HL-60 (cell line): ENCODE measurements at regions not wholly inside any gene's neighbourhood (a gene's known extent, or its start where the extent isn't known, plus 50 kb on each side); places are given as distances from the start of the nearest gene placed in this dataset.

Experiments
- DNase-seq, 2 experiments: peaks; one replicate each; pipeline ENCODE4 v3.0.0-alpha.2; 2010 to 2020; ENCODE audit warnings: low read depth in 1 of 2, low spot score in 1 of 2
- H3K27ac ChIP-seq: fragments of 250-450 bp; sonication (Bioruptor Pico); replicated peaks from 2 replicates; pipeline ENCODE4 v1.5.1; 2020; ENCODE audit warnings: mild to moderate bottlenecking, moderate library complexity
- H3K27me3 ChIP-seq: fragments of 250-450 bp; sonication (Bioruptor Pico); 2 replicates; pipeline ENCODE4 v1.5.1; 2021; ENCODE audit warnings: mild to moderate bottlenecking, moderate library complexity; ENCODE audit not compliant: insufficient read depth, poor library complexity, severe bottlenecking
- H3K4me3 ChIP-seq: replicated peaks from 2 replicates; pipeline ENCODE4 v1.5.1; 2011; ENCODE audit warnings: mild to moderate bottlenecking, control low read depth, low read length; ENCODE audit not compliant: insufficient read depth
- GABPA ChIP-seq: IDR thresholded peaks from 2 replicates; pipeline ENCODE4 v1.6.1; 2012; ENCODE audit warnings: low read depth
- POLR2AphosphoS5 ChIP-seq: IDR thresholded peaks from 2 replicates; pipeline ENCODE4 v1.6.1; 2012; ENCODE audit warnings: low read depth
- SPI1 ChIP-seq: IDR thresholded peaks from 2 replicates; pipeline ENCODE4 v1.6.1; 2012; ENCODE audit warnings: low read depth, mild to moderate bottlenecking, borderline replicate concordance
- TF ChIP-seq, protein P1 (sequence below): IDR thresholded peaks from one replicate; pipeline ENCODE4 v1.5.1; 2011; ENCODE audit warnings: low read length, control low read depth, inconsistent platforms; ENCODE audit not compliant: insufficient read depth
- TF ChIP-seq, protein P2 (sequence below): IDR thresholded peaks from 2 replicates; pipeline ENCODE4 v1.6.1; 2012; ENCODE audit warnings: low read depth; ENCODE audit not compliant: insufficient replicate concordance

DNA sequence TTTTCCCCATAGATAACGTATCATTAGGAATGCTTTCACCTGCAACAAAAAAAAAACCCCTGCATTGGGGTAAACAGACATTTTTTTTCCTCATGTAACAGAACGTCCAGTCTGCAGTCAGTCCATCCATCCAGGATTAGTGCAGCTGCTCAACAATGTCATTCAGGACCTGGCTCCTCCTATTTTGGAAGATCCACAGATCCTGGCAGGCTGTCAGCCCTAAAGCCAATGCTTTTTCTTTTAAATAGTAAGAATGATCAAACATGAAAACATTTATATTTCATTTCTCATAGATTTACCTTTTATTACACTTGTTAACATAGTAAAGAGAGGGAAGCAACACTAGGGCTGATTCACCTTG is 116.5 kb upstream of the CCDC28A start:
- no peak overlapping the region for H3K4me3 ChIP-seq
- TF ChIP-seq SPI1 (no peak), POLR2AphosphoS5 (no peak), GABPA (no peak)
- TF ChIP-seq, protein P1, sequence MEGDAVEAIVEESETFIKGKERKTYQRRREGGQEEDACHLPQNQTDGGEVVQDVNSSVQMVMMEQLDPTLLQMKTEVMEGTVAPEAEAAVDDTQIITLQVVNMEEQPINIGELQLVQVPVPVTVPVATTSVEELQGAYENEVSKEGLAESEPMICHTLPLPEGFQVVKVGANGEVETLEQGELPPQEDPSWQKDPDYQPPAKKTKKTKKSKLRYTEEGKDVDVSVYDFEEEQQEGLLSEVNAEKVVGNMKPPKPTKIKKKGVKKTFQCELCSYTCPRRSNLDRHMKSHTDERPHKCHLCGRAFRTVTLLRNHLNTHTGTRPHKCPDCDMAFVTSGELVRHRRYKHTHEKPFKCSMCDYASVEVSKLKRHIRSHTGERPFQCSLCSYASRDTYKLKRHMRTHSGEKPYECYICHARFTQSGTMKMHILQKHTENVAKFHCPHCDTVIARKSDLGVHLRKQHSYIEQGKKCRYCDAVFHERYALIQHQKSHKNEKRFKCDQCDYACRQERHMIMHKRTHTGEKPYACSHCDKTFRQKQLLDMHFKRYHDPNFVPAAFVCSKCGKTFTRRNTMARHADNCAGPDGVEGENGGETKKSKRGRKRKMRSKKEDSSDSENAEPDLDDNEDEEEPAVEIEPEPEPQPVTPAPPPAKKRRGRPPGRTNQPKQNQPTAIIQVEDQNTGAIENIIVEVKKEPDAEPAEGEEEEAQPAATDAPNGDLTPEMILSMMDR: no peak
- TF ChIP-seq, protein P2, sequence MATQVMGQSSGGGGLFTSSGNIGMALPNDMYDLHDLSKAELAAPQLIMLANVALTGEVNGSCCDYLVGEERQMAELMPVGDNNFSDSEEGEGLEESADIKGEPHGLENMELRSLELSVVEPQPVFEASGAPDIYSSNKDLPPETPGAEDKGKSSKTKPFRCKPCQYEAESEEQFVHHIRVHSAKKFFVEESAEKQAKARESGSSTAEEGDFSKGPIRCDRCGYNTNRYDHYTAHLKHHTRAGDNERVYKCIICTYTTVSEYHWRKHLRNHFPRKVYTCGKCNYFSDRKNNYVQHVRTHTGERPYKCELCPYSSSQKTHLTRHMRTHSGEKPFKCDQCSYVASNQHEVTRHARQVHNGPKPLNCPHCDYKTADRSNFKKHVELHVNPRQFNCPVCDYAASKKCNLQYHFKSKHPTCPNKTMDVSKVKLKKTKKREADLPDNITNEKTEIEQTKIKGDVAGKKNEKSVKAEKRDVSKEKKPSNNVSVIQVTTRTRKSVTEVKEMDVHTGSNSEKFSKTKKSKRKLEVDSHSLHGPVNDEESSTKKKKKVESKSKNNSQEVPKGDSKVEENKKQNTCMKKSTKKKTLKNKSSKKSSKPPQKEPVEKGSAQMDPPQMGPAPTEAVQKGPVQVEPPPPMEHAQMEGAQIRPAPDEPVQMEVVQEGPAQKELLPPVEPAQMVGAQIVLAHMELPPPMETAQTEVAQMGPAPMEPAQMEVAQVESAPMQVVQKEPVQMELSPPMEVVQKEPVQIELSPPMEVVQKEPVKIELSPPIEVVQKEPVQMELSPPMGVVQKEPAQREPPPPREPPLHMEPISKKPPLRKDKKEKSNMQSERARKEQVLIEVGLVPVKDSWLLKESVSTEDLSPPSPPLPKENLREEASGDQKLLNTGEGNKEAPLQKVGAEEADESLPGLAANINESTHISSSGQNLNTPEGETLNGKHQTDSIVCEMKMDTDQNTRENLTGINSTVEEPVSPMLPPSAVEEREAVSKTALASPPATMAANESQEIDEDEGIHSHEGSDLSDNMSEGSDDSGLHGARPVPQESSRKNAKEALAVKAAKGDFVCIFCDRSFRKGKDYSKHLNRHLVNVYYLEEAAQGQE: no peak
- no peaks in the 10 kb centered on the region for H3K27me3 ChIP-seq
- no peak for DNase-seq
- no peak overlapping the region for H3K27ac ChIP-seq

DNA sequence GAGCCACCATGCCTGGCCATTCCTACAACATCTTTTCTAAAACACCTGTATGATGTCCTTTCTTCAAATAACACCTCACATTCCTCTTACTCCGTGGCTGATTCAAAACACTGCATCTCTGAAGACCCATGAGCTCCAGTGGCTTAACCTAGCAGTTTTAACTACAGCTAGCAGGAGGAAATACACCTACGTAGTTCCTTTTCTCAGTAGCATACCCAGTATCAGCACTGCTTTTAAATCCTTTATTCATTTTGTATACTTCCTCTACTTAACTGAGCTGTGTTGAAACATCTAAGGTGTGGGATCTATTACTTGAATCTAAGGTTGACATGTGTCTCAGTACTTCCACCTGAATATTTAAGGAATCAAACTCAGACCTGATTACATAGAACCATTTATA is 113.6 kb upstream of the CCDC28A start:
- Histone ChIP-seq H3K4me3 (no peak overlapping the region), H3K27me3 (no peaks in the 10 kb centered on the region), H3K27ac (no peak overlapping the region)
- no peak for DNase-seq
- TF ChIP-seq, protein P2: no peak
- TF ChIP-seq GABPA: no peak
- TF ChIP-seq, protein P1: no peak
- no peak for TF ChIP-seq POLR2AphosphoS5
- TF ChIP-seq SPI1: no peak

DNA sequence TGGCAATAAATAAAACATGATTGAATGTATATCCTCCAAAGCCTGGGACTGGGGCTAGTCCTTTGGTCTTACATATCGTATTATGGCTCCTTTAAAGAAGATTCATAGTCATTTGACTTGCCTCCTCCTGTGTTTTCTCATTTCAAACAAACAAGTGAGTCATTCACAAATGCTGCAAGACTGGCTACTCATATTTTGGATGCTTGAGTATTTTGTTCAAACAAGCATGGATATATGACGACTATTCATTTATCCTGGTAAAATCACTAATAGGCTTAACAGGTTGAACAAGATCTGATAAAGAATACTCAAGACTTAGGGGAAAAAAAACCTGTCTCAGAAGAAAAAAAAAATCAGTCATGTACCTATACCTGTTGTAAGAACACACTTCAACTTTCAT is 111.1 kb upstream of the CCDC28A start:
- no peak overlapping the region for H3K4me3 ChIP-seq
- TF ChIP-seq POLR2AphosphoS5 (no peak), GABPA (no peak), SPI1 (no peak)
- TF ChIP-seq, protein P1: no peak
- TF ChIP-seq, protein P2: no peak
- no peaks in the 10 kb centered on the region for H3K27me3 ChIP-seq
- no peak overlapping the region for H3K27ac ChIP-seq
- DNase-seq: no peak
